ENCODE measurements at regions not wholly inside any gene's neighbourhood (a gene's known extent, or its start where the extent isn't known, plus 50 kb on each side); places are given as distances from the start of the nearest gene placed in this dataset.
"Not testable (repeated sequence)": the region's sequence is repeated elsewhere in the genome, so short reads cannot be mapped to it uniquely, and the experiment has no call there.

- DNase-seq: no peak
Measured at GRCh38 chr1:181172082-181172481, 83.6 kb downstream of the IER5 start.

DNA sequence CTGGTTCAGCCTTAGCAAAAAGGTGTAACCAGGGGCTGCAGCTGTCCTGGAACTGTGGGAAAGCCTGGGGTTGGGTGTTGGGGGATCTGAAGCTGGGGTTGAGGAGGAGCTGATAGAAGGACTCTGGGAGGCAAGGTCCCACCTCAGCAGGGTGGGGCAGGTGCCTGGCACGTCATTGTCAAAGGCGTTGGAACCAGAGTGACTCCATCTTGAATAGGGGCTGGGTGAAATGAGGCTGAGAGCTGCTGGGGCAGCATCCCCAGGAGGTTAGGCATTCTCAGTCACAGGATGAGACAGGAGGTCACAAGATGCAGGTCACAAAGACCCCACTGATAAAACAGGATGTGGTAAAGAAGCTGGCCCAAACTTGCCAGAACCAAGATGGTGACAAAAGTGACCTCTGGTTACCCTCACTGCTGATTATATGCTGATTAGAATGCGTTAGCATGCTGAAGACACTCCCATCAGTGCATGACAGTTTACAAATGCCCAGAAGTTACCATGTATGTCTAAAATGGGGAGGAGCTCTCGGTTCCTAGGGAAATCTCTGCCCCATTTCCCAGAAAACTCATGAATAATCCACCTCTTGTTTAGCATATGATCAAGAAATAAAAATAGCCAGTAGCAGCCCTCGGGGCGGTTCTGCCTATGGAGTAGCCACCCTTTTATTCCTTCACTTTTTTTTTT is 85.4 kb downstream of the IER5 start:
- no peak for DNase-seq

DNA sequence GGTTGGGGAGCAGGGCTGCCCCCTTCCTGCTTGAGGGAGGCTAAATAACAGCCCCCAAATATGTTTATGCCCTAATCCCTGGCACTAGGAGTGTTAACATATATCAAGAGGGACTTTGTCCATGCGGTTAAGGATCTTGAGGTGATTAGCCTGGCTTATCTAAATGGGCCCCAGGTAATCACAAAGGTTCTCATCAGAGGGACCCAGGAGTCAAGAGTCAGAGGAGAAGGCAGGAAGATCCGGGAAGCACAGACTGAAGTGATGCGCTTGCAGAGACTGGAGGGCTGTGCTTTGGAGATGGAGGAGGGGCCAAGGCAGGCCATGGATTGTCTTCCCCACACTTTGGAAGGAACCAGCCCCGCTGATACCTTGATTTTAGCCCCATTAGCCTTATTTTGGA is 86.4 kb downstream of the IER5 start:
- DNase-seq: no peak

DNA sequence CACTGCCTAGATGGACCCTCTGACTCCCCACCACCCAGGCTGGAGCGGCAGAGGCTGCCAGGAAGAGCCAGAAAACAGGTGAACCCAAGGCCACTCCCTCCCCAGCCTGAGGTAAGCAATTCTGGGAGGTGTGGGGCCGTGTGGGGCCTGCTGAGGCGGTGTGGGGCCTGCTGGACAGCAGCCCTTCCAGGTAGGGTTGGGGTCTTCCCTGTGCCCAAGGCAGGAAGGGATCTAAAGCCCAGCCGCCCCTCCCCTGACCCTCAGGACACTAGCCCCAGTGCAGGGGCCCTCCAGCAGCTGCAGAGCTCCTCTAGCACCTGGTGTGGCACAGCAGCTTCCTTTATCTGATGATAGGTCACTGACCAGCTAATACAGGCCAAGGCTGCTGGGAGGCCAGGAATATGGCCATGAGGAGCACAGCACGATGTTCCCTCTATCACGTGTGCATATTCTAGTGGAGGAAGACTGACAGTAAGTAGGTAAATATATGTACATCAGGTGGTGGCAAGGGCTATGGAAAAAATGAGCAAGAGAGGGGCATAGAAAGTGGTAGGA is 86.9 kb downstream of the IER5 start:
- no peak for DNase-seq

GRCh38 chr1:181175955-181176354 is 87.5 kb downstream of the IER5 start:
- DNase-seq: no peak

DNA sequence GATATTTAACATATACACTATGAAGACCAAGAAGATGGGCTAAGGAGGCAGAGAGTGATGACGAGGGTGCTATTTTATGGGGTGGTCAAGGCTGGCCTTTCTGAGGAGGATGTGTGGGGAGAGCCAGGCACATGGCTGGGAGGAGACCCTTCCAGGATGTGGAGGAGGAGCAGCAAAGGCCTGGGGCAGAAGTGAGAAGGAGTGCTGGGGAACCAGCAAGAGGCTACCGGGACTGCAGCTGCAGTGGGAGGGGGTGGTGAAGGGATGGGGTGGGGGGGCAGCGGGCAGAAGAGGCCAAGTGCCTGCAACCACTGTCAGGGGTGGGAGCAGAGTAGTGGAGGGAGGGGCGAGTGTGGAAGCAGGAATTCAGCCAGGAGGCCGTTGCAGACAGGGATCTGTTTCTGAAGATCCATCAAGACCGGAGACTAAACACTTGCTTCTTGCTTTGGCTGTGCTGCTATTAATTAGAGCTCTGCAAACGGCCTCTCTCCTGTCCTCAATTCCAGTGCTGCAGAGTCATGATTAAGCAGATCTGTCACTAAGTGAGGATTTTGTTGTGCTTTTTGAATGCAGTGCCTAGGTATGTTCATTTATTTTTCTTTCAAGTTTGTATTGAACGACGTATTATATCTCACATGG is 89.9 kb downstream of the IER5 start:
- DNase-seq: no peak

GRCh38 chr1:181179279-181179986 is 90.9 kb downstream of the IER5 start:
- DNase-seq: no peak

DNA sequence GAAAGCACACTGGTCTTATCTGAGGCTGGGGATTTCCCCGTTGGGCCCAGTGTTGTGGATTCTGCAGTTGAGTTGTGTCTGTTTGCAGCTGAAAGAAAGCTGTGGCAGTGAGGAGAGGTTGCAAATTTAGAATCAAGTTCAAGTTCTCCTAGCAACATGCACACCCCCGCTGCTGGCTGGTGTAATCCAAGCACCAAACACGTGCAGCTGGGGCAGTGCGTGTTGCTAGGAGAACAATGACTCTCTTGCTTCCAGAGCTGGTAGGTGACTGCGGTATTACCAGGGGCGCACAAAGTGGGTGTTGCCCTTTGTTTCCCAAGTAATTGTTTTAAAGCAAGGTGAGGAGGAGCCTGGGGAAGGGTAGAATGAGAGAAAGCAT is 91.5 kb downstream of the IER5 start:
- DNase-seq: peak; percentile 63 to 83 (median 78)

DNA sequence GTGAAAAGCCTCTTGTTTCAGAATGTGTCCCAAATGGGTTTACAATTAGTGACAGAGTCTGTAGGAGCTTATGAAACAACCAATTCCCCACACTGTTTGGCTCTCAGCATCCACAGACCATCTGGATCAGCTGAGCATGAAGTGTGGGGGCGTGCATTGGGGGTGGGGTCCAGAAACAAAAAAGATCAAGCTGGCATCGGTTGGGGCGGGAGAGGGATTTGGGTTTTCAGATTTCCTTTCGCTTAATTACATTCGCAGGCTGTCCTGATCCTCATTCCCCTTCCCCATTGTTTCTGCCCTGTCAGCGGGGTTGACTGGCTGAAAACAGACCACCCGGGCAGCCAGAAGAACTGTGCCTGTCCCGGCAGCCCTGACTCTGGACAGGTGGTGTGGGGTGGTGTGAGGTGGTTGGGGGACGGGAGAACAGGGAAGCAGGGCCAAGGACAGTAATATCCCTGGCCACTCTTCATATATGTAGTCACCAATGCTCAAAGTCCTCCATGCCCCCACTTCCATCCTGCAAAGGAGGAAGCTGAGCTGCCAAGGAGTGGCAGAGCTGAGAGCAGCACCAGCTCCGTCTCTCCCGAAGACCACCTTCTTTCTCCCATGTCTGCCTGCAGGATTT is 92.0 kb downstream of the IER5 start:
- DNase-seq: peak in 2 of 4 experiments; percentile 14 to 19

DNA sequence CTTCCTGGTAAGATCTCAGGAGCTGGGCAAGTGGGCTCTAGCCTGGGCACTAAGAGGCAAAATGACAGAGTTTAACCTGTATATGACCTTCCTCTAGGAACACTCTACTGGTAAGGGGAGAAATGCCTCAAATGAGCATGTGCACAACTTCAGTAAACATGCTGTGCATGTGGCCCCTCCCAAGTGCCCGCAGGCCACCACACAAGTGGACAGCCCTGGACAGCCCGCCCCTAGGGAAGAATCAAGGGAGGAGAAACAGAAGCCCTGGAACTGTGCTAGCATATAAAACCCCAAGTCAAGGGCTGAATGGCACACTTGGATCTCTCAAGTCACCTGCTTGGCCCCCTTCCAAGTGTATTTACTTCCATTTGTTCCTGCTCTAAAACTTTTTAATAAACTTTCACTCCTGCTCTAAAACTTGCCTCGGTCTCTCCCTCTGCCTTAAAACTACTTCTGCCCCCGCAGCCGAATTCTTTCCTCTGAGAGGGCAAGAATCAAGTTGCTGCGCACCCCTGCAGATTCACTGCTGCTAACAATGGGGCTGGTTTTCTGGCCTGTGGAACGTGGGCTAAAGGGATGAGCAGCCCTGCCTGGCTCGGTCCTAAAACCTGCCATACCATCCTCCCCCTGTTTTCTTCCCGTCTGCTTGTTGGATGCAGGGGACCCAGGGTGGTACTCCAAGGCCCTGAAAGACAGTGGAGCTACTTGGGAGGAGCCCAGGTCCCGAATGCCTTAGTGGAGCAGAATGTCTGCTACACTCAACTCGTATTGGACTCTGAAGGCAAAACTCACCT is 93.5 kb downstream of the IER5 start:
- no peak for DNase-seq

DNA sequence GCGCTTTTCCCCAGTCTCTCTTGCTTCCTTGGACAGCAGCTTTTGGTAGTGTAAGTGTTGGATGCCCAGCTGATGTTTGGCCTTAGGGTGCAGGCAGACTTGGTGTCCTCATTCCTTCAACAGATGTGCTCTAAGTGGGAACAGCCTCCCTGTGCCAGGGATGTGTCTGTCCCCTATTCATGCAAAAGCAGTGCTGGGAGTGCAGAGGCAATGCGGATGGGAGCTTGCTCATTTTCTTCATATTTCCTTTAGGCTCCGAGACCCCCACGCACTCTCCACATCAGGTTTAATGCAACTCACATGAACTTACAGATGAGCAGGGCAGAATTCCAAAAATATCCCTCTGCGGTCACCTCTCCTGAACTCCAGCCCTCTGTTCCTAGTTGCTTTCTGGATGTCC is 96.1 kb downstream of the IER5 start:
- no peak for DNase-seq

DNA sequence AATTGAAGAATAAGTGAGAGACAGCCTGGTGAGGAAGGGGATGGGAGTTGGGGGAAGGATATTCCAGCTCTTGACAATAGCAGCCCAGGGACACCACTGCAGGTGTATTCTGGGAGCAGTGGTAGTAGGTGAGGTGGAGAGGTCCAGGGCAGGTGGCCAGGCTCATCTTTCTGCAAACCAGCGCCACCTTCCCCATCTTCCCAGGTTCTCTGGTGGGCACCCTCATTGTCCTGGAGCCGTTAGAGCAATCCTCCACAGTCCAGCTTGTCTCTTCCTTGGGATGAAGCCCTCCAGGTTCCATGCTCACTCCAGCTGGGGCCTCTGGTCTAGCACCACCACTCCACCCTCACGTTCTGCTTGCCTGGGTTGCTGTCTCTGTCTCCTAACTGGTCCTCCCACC is 97.0 kb downstream of the IER5 start:
- DNase-seq: no peak

GRCh38 chr1:181186133-181186532 is 97.6 kb downstream of the IER5 start:
- DNase-seq: not testable (repeated sequence)

DNA sequence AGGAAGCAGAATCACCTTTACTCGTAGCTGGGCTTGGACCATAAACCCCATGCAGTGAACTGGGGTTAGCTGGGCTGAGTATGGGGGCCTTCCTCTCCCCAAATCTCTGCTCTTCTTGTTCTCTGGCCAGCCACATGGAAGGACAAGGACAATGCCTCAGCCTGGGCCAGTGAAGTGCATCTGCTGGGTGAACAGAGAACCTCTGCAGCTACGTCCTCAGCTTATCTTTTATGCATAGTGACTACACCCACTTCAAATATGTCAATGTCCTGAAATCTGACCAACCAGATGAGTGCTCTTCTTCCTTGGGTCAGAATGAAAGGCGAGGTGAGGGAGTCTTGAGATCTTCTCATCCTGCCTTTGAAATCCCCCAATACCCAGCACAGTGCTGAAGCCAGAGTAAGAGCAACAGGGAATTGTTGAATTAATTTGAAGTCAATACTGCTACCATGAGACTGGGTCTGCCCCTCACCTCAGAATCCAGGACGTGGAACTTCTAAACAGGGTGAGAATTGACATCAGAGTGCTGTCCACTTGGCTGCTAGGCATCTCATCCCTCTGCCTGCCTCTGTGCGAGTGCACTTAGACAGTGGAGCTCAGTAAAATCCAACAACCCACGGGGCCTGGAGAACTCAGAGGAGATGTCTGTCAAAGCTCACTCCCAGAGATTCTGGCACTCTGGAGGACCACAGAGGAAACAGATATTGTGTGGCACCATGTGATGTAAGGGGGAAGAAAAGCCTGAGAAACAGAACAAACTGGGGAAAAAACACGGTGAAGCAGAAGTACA is 99.0 kb downstream of the IER5 start:
- DNase-seq: no peak

DNA sequence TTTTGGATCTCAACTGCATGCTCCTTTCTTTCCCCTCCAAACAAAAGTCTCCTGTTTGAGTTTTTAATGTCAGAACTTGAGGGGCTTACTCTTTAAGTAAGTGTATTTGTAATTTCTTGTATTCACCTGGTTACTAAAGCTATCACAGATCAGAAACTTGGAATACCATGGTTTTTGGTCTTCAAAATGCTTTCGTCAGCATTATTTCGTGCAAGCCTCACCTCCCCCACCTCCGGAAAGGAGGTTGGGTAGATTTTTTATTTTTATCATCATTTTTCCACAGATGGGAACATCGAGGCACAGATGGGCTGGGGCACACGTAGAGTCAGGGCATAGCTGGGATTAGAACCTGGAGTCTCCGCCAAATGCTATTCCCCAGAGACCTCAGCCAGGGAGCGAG is 100.7 kb downstream of the IER5 start:
- no peak for DNase-seq

- peak; percentile 65 to 86 (median 79) for DNase-seq
Measured at GRCh38 chr1:181189691-181190363, 101.3 kb downstream of the IER5 start.

GRCh38 chr1:181190364-181191035 is 102.0 kb downstream of the IER5 start:
- no peak for DNase-seq

DNA sequence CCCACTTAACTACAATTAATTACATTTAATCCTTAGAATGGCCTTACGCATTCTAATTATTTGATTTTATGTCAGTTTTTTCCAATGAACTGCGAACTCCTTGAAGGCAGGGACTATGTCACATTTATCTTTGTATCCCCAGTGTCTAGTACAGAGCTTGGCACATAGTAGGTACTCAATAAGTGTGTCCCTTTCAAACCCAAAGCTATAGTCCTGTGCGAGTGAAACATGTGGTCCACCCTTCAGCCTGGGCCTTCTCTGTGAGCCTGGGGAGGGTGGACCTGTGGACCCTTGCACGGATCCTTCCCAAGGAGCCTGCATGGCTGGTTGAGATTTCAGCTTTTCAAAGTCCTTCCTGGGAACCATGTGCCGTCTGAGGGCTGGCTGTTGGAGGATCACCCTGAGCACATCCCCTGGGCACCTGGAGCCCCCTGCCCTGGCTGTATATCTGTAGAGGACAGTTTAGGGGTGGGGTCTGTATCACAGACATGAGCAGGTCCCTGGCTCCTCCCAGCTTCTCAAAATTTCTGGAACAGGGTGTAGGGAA is 103.1 kb downstream of the IER5 start:
- DNase-seq: no peak

GRCh38 chr1:181192316-181192715 is 103.8 kb downstream of the IER5 start:
- no peak for DNase-seq

- no peak for DNase-seq
Measured at GRCh38 chr1:181202986-181203555, 114.6 kb downstream of the IER5 start.
